ENCODE measurements at regions not wholly inside any gene's neighbourhood (a gene's known extent, or its start where the extent isn't known, plus 50 kb on each side); places are given as distances from the start of the nearest gene placed in this dataset.

GRCh38 chr2:49656853-49657252 lies 502.5 kb upstream of the FSHR start:
- TF ChIP-seq MAX (IDR thresholded peaks at IDR 0.05) (no peak), REST (IDR thresholded peaks at IDR 0.05; ENCODE audit: low read depth) (no peak)
